Heart right ventricle (tissue), 16 donors: ENCODE measurements at regions not wholly inside any gene's neighbourhood (a gene's known extent, or its start where the extent isn't known, plus 50 kb on each side); places are given as distances from the start of the nearest gene placed in this dataset.

ENCODE experiments used
- ATAC-seq, 8 donors: fragments of 200-7000 bp; cut with Tn5 transposase; one replicate each; pipeline ENCODE4 v1.9.1; 2020; ENCODE audit warnings: mild to moderate bottlenecking in 8 of 8, moderate library complexity in 8 of 8, moderate number of reproducible peaks in 1 of 8
- DNase-seq, 2 donors: peaks; one replicate each; pipeline ENCODE4 v3.0.0-alpha.2; 2020
- H3K27ac ChIP-seq, 10 donors: fragments of 200-600 bp; sonication (generic) in 2 of 10; one replicate each; pipeline versions ENCODE4 v1.5.0 to v1.8.0; 2020 to 2022; ENCODE audit warnings: mild to moderate bottlenecking in 3 of 10
- H3K27me3 ChIP-seq, 7 donors: fragments of 200-600 bp; one replicate each; pipeline ENCODE4 v1.8.0; 2021 to 2022; ENCODE audit warnings: mild to moderate bottlenecking in 2 of 7
- H3K36me3 ChIP-seq, 9 donors: fragments of 200-600 bp; sonication (generic) in 1 of 9; one replicate each; pipeline versions ENCODE4 v1.5.0 to v1.8.0; 2020 to 2022; ENCODE audit warnings: mild to moderate bottlenecking in 2 of 9
- H3K4me1 ChIP-seq, 9 donors: fragments of 200-600 bp; sonication (generic) in 1 of 9; one replicate each; pipeline versions ENCODE4 v1.5.0 to v1.8.0; 2020 to 2022; ENCODE audit warnings: mild to moderate bottlenecking in 4 of 9
- H3K4me3 ChIP-seq, 10 donors: fragments of 200-600 bp; sonication (generic) in 2 of 10; one replicate each; pipeline versions ENCODE4 v1.5.0 to v1.8.0; 2020 to 2022; ENCODE audit warnings: mild to moderate bottlenecking in 7 of 10, moderate library complexity in 2 of 10
- H3K9me3 ChIP-seq, 11 donors: fragments of 200-600 bp in 10 of 11; sonication (generic) in 2 of 11; one replicate each; pipeline versions ENCODE4 v1.5.0 to v1.8.0; 2013 to 2022; ENCODE audit warnings: mild to moderate bottlenecking in 2 of 11, control low read depth in 1 of 11, moderate library complexity in 1 of 11
- CTCF ChIP-seq, 9 donors: fragments of 200-600 bp; sonication (generic) in 2 of 9; IDR thresholded peaks; one replicate each; pipeline versions ENCODE4 v1.5.0 to v1.8.0; 2021 to 2022; ENCODE audit warnings: antibody characterized with exemption in 9 of 9, mild to moderate bottlenecking in 5 of 9, moderate library complexity in 1 of 9
- WGBS, 2 donors: extraction: QIAGEN DNeasy Blood & Tissue Kit; methylation state at CpG; one replicate each; pipeline ENCODE4 v1.1.7; 2013; ENCODE audit warnings: inconsistent platforms in 1 of 2; 5-methylcytosine and 5-hydroxymethylcytosine counted together
- intact Hi-C, 10 donors: fragments of 100-400 bp; cut with DNase I; formaldehyde crosslinking; loops; one replicate each; pipeline versions ENCODE4 v1.11.1 to v1.14.2; 2022
- donor health status: Arrhythmogenic right ventricular cardiomyopathy.
- donor health status: ischemic (EF 13 %, LVEDD 7.1; RV severe dilation, severe dysfunction).
- donor health status: healthy with polysubstance abuse.
- donor health status: DM: no; HTN: yes; CAD: no.
- donor health status: DM: no; HTN: no; CAD: no.
- donor health status: ischemic (EF 25% LVEDD 6.9; RV normal size, moderate dysfunction).
- donor health status: ischemic (EF 25% LVEDD 5.7; RV mildly dilated, moderate dysfunction).
- donor health status: healthy.
- donor health status: DM: yes; HTN: yes; CAD: no.
- donor health status: Ischemic cardiomyopathy.
- donor health status: ischemic (EF 35%, LVEDD 5.7; RV mildly dilated, moderate dysfunction).
- donor health status: nonischemic (EF 11% LVEDD 7.7; RV severe dilation, severe dysfunction).
- donor health status: DM: yes; HTN: yes; CAD: no.
- donor health status: PGD.
- donor health status: ischemic (EF 29% LVEDD 5.4; RV normal size, mild dysfunction).
- donor health status: nonischemic (EF 23%, LVEDD 6.1; RV moderate dilation, normal function).

- Histone ChIP-seq H3K27ac (no peak overlapping the region), H3K36me3 (no peaks in the 10 kb centered on the region), H3K27me3 (no peaks in the 10 kb centered on the region), H3K4me3 (no peak overlapping the region), H3K4me1 (peaks cover 0 to 5% (median 0%) of the 10 kb centered on the region in 9 donors), H3K9me3 (peaks cover 0 to 5% (median 0%) of the 10 kb centered on the region in 11 donors)
- ATAC-seq = no peak
- no peak for DNase-seq
- intact Hi-C loops = loop anchor here in 1 of 10 donors (10.0 kb wide), 1 partner anchor 445 kb away; no protein-coding TSS in a partner anchor
- TF ChIP-seq CTCF (IDR thresholded peaks at IDR 0.05) = no peak
- WGBS, 2 donors = 87 to 88% methylated on average over 3 of the region's 3 CpGs
Measured at GRCh38 chr12:45559537-45559936, 170.0 kb upstream of the ARID2 start.

GRCh38 chr12:45560689-45561088 is 168.8 kb upstream of the ARID2 start:
- no peak for TF ChIP-seq CTCF (IDR thresholded peaks at IDR 0.05)
- H3K36me3 ChIP-seq = no peaks in the 10 kb centered on the region
- WGBS, 2 donors = 90 to 94% methylated on average over 4 of the region's 4 CpGs
- intact Hi-C loops = no loop called here
- H3K9me3 ChIP-seq = peaks cover 0 to 5% (median 0%) of the 10 kb centered on the region in 11 donors
- H3K4me3 ChIP-seq = no peak overlapping the region
- no peak for DNase-seq
- no peak overlapping the region for H3K27ac ChIP-seq
- no peaks in the 10 kb centered on the region for H3K27me3 ChIP-seq
- ATAC-seq = no peak
- peaks cover 0 to 5% (median 0%) of the 10 kb centered on the region in 9 donors for H3K4me1 ChIP-seq

GRCh38 chr12:45561488-45561887 is 168.0 kb upstream of the ARID2 start:
- no peak for DNase-seq
- WGBS, 2 donors = 85 to 86% methylated on average over 4 of the region's 4 CpGs
- TF ChIP-seq CTCF (IDR thresholded peaks at IDR 0.05) = no peak
- Histone ChIP-seq H3K4me3 (no peak overlapping the region), H3K27ac (no peak overlapping the region), H3K27me3 (no peaks in the 10 kb centered on the region), H3K4me1 (peaks cover 0 to 5% (median 0%) of the 10 kb centered on the region in 9 donors), H3K9me3 (peaks cover 0 to 5% (median 0%) of the 10 kb centered on the region in 11 donors), H3K36me3 (no peaks in the 10 kb centered on the region)
- intact Hi-C loops = no loop called here
- no peak for ATAC-seq

GRCh38 chr12:45565590-45565989 is 163.9 kb upstream of the ARID2 start:
- no peak overlapping the region for H3K4me3 ChIP-seq
- no peaks in the 10 kb centered on the region for H3K27me3 ChIP-seq
- intact Hi-C loops = no loop called here
- no peak for TF ChIP-seq CTCF (IDR thresholded peaks at IDR 0.05)
- H3K4me1 ChIP-seq = no peaks in the 10 kb centered on the region
- no peaks in the 10 kb centered on the region for H3K36me3 ChIP-seq
- no peak for ATAC-seq
- DNase-seq = no peak
- no peak overlapping the region for H3K27ac ChIP-seq
- H3K9me3 ChIP-seq = peaks cover 0 to 5% (median 0%) of the 10 kb centered on the region in 11 donors
